A673 (cell line): ENCODE measurements at regions not wholly inside any gene's neighbourhood (a gene's known extent, or its start where the extent isn't known, plus 50 kb on each side); places are given as distances from the start of the nearest gene placed in this dataset.

Experiments used
- EZH2 ChIP-seq: fragments of 200-600 bp; sonication (generic); IDR thresholded peaks from 2 replicates; pipeline ENCODE4 v1.6.1; 2017; ENCODE audit warnings: borderline replicate concordance, low read depth, mild to moderate bottlenecking, mixed read lengths, antibody characterized with exemption, low read length; ENCODE audit not compliant: poor library complexity, severe bottlenecking
- TF ChIP-seq, protein P1 (sequence below): fragments of 300-800, 200-600 bp; sonication (generic); conservative IDR thresholded peaks from 2 replicates; pipeline ENCODE4 v1.5.1; 2017; ENCODE audit warnings: low read depth, mild to moderate bottlenecking, antibody characterized with exemption, low read length, moderate library complexity, mixed read lengths

DNA sequence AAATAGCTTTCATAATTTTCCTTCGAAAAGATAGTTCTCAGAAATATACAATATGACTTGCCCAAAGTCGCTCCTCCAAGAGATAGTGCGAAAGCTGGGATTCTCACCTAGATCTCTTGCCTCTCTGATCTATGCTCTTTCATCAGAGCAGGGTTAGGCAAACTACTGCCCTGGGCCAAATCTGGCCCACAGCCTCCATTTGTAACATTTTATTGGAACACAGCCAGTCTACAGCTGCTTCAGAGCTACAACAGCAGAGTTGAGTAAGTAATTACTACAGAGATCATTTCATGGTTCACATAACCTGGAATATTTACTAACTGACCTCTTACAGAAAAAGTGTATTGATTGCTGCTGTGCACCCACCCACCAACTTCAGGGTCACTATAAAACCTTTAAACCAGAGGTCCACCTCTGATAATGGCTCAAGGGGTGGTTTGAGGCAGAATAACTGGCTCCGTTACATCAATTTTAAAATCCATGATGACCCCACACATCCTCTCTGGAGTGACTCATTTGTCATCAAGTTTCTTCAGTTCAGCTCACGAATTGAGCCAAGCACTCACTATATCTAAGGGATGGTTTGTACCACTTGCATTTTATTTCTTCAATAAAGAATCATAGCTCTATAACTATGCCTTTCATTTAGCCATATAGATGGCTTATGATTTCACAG lies 1019.0 kb downstream of the XPNPEP1 start:
- TF ChIP-seq, protein P1, sequence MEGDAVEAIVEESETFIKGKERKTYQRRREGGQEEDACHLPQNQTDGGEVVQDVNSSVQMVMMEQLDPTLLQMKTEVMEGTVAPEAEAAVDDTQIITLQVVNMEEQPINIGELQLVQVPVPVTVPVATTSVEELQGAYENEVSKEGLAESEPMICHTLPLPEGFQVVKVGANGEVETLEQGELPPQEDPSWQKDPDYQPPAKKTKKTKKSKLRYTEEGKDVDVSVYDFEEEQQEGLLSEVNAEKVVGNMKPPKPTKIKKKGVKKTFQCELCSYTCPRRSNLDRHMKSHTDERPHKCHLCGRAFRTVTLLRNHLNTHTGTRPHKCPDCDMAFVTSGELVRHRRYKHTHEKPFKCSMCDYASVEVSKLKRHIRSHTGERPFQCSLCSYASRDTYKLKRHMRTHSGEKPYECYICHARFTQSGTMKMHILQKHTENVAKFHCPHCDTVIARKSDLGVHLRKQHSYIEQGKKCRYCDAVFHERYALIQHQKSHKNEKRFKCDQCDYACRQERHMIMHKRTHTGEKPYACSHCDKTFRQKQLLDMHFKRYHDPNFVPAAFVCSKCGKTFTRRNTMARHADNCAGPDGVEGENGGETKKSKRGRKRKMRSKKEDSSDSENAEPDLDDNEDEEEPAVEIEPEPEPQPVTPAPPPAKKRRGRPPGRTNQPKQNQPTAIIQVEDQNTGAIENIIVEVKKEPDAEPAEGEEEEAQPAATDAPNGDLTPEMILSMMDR = no peak
- no peak for TF ChIP-seq EZH2
